ENCODE measurements at regions not wholly inside any gene's neighbourhood (a gene's known extent, or its start where the extent isn't known, plus 50 kb on each side); places are given as distances from the start of the nearest gene placed in this dataset.
"Not testable (repeated sequence)": the region's sequence is repeated elsewhere in the genome, so short reads cannot be mapped to it uniquely, and the experiment has no call there.

GRCh38 chr18:55695091-55695490 is 107.1 kb upstream of the TCF4 start:
- DNase-seq, result no peak

GRCh38 chr18:55694291-55694690 is 106.3 kb upstream of the TCF4 start:
- no peak for DNase-seq

- no peak for DNase-seq
These were observed 100.0 kb upstream of the TCF4 start for GRCh38 chr18:55688030-55688429.

GRCh38 chr18:55687106-55687505 is 99.1 kb upstream of the TCF4 start:
- DNase-seq, result no peak

GRCh38 chr18:55685638-55686037 is 97.6 kb upstream of the TCF4 start:
- no peak for DNase-seq

- no peak for DNase-seq
These were observed 84.8 kb upstream of the TCF4 start for GRCh38 chr18:55672574-55673361.

- DNase-seq, result no peak
These were observed 77.5 kb upstream of the TCF4 start for GRCh38 chr18:55665506-55665905.

GRCh38 chr18:55664758-55665400 is 76.9 kb upstream of the TCF4 start:
- DNase-seq, result not testable (repeated sequence)

- no peak for DNase-seq
These were observed 75.9 kb upstream of the TCF4 start for GRCh38 chr18:55663891-55664290.

GRCh38 chr18:55658598-55658997 is 70.6 kb upstream of the TCF4 start:
- no peak for DNase-seq

- DNase-seq, result no peak
These were observed 69.8 kb upstream of the TCF4 start for GRCh38 chr18:55657572-55658331.

- no peak for DNase-seq
These were observed 67.0 kb upstream of the TCF4 start for GRCh38 chr18:55654986-55655385.

GRCh38 chr18:55651236-55651635 is 63.2 kb upstream of the TCF4 start:
- no peak for DNase-seq

- no peak for DNase-seq
These were observed 62.4 kb upstream of the TCF4 start for GRCh38 chr18:55650363-55650870.

- DNase-seq, result no peak
These were observed 59.3 kb upstream of the TCF4 start for GRCh38 chr18:55647331-55647730.

- no peak for DNase-seq
These were observed 54.2 kb upstream of the TCF4 start for GRCh38 chr18:55642191-55642590.

- DNase-seq, result no peak
These were observed 53.5 kb upstream of the TCF4 start for GRCh38 chr18:55641486-55641885.
